Panc1 (cell line): ENCODE measurements at regions not wholly inside any gene's neighbourhood (a gene's known extent, or its start where the extent isn't known, plus 50 kb on each side); places are given as distances from the start of the nearest gene placed in this dataset.

Experiments
- ATAC-seq: fragments of 200-7000 bp; cut with Tn5 transposase; 2 replicates; pipeline ENCODE4 v1.9.1; 2020; ENCODE audit warnings: mild to moderate bottlenecking, moderate library complexity
- BruUV-seq: library from RNA; stranded (reverse); fragments of 400-500 nt; replicated peaks from 2 replicates; lab custom pipeline; 2021; lab: Mats Ljungman, UMichigan
- CTCF ChIA-PET: fragments of 300-600 bp; sonication (Branson Sonifier 250); formaldehyde crosslinking; loops from one replicate; lab custom pipeline; 2022; ENCODE audit warnings: antibody characterized with exemption; lab: Charles Lee
- POLR2A ChIA-PET: fragments of 300-600 bp; sonication (Branson Sonifier 250); formaldehyde crosslinking; loops from one replicate; lab custom pipeline; 2022; ENCODE audit warnings: antibody characterized with exemption; lab: Charles Lee
- DNase-seq: peaks from one replicate; pipeline ENCODE4 v3.0.0-alpha.2; 2010; ENCODE audit warnings: low read depth, low spot score
- H3K27ac ChIP-seq: 2 replicates; pipeline ENCODE4 v1.5.1; 2011; ENCODE audit warnings: mild to moderate bottlenecking, low read length, inconsistent platforms
- H3K27me3 ChIP-seq: fragments of 200-500 bp; sonication (Bioruptor generic); 2 replicates; pipeline ENCODE4 v1.6.0; 2014; ENCODE audit warnings: low read length, inconsistent platforms; ENCODE audit not compliant: control insufficient read depth, insufficient read depth
- H3K36me3 ChIP-seq: fragments of 200-500 bp; sonication (Bioruptor generic); 2 replicates; pipeline ENCODE4 v1.5.1; 2014; ENCODE audit warnings: inconsistent platforms, mild to moderate bottlenecking, low read length, moderate library complexity; ENCODE audit not compliant: control insufficient read depth, insufficient read depth
- H3K4me1 ChIP-seq: 2 replicates; pipeline ENCODE4 v1.5.1; 2011; ENCODE audit warnings: inconsistent platforms, mild to moderate bottlenecking, low read length, moderate library complexity; ENCODE audit not compliant: control insufficient read depth, insufficient read depth
- H3K4me3 ChIP-seq, 2 experiments: 2 replicates each; pipeline ENCODE4 v1.5.1; 2011 to 2012; ENCODE audit warnings: low read depth in 2 of 2, low read length in 2 of 2, mild to moderate bottlenecking in 2 of 2, inconsistent platforms in 1 of 2, moderate library complexity in 1 of 2
- H3K9me3 ChIP-seq: fragments of 200-500 bp; sonication (Bioruptor generic); 2 replicates; pipeline ENCODE4 v1.5.1; 2014; ENCODE audit warnings: low read depth, mild to moderate bottlenecking, inconsistent platforms, low read length, moderate library complexity; ENCODE audit not compliant: control insufficient read depth, insufficient read depth
- CTCF ChIP-seq: fragments of 450-650 bp; IDR thresholded peaks from 2 replicates; pipeline ENCODE4 v1.5.1; 2017; ENCODE audit warnings: mild to moderate bottlenecking
- POLR2AphosphoS5 ChIP-seq: IDR thresholded peaks from 2 replicates; pipeline ENCODE4 v1.6.1; 2012; ENCODE audit warnings: mild to moderate bottlenecking, low read depth, low read length, moderate library complexity
- REST ChIP-seq, 2 experiments: IDR thresholded peaks; 2 replicates each; pipeline ENCODE4 v1.6.1; 2011 to 2012; ENCODE audit warnings: low read depth in 2 of 2, control low read depth in 1 of 2, low read length in 1 of 2, mild to moderate bottlenecking in 1 of 2, moderate library complexity in 1 of 2; ENCODE audit not compliant: insufficient read depth in 1 of 2
- SIN3A ChIP-seq: IDR thresholded peaks from 2 replicates; pipeline ENCODE4 v1.6.1; 2012; ENCODE audit warnings: low read depth, mild to moderate bottlenecking, low read length, moderate library complexity, borderline replicate concordance; ENCODE audit not compliant: insufficient read depth
- TCF7L2 ChIP-seq: IDR thresholded peaks from 2 replicates; pipeline ENCODE4 v1.6.1; 2011; ENCODE audit warnings: mild to moderate bottlenecking, low read depth, low read length, inconsistent platforms
- in situ Hi-C: cut with HindIII; loops from 2 replicates; pipeline ENCODE4 v1.10.0; 2016; ENCODE audit warnings: low sequenced_read_pairs, low pct_unique_long_range_greater_than_20kb
- intact Hi-C: fragments of 100-400 bp; cut with micrococcal nuclease; formaldehyde crosslinking; loops from one replicate; pipeline ENCODE4 v1.10.0; 2022; ENCODE audit not compliant: unreplicated experiment

- BruUV-seq = no TSS peak
- Histone ChIP-seq H3K27ac (no peak overlapping the region), H3K4me1 (no peaks in the 10 kb centered on the region), H3K4me3 (no peak overlapping the region), H3K36me3 (no peaks in the 10 kb centered on the region), H3K9me3 (no peaks in the 10 kb centered on the region), H3K27me3 (peaks cover 7% of the 10 kb centered on the region)
- in situ Hi-C loops (no loop called here), intact Hi-C loops (no loop called here)
- no peak for DNase-seq
- POLR2A ChIA-PET = no interaction called here
- TF ChIP-seq TCF7L2 (no peak), POLR2AphosphoS5 (no peak), SIN3A (no peak), CTCF (no peak), REST (IDR thresholded peaks at IDR 0.05; ENCODE audit: insufficient read depth in 1 of 2, low read depth in 2 of 2, low read length in 1 of 2) (no peak)
- ATAC-seq = no peak
- CTCF ChIA-PET = no interaction called here
Observed at GRCh38 chr6:90658497-90658896, 71.6 kb upstream of the MAP3K7 start.

- H3K4me1 ChIP-seq = no peaks in the 10 kb centered on the region
- CTCF ChIA-PET = interaction anchor here (0.6 kb wide), 1 partner anchor 274 kb away, joined by 3 read pairs; no protein-coding TSS in a partner anchor
Observed at GRCh38 chr6:90656325-90656724, 69.5 kb upstream of the MAP3K7 start.

More at GRCh38 chr6:90656325-90656724, 69.5 kb upstream of the MAP3K7 start:
- H3K36me3 ChIP-seq = no peaks in the 10 kb centered on the region
- H3K27me3 ChIP-seq = peaks cover 7% of the 10 kb centered on the region
- TF ChIP-seq TCF7L2 = no peak
- TF ChIP-seq REST (IDR thresholded peaks at IDR 0.05; ENCODE audit: insufficient read depth in 1 of 2, low read depth in 2 of 2, low read length in 1 of 2) = no peak
- no peak for TF ChIP-seq CTCF
- TF ChIP-seq SIN3A = no peak
- no peak for TF ChIP-seq POLR2AphosphoS5
- no peak overlapping the region for H3K4me3 ChIP-seq
- ATAC-seq (no peak), DNase-seq (no peak)
- BruUV-seq = no TSS peak
- in situ Hi-C loops = no loop called here
- POLR2A ChIA-PET = no interaction called here
- no peak overlapping the region for H3K27ac ChIP-seq
- no peaks in the 10 kb centered on the region for H3K9me3 ChIP-seq
- intact Hi-C loops = no loop called here
